GM21381 (cell line): ENCODE measurements at regions not wholly inside any gene's neighbourhood (a gene's known extent, or its start where the extent isn't known, plus 50 kb on each side); places are given as distances from the start of the nearest gene placed in this dataset.
"Not testable (repeated sequence)": the region's sequence is repeated elsewhere in the genome, so short reads cannot be mapped to it uniquely, and the experiment has no call there.

Source experiments
- ATAC-seq: cut with Tn5 transposase; IDR thresholded peaks from one replicate; pipeline ENCODE4 v1.9.1; 2021; ENCODE audit warnings: mild to moderate bottlenecking, moderate library complexity; ENCODE audit not compliant: unreplicated experiment

DNA sequence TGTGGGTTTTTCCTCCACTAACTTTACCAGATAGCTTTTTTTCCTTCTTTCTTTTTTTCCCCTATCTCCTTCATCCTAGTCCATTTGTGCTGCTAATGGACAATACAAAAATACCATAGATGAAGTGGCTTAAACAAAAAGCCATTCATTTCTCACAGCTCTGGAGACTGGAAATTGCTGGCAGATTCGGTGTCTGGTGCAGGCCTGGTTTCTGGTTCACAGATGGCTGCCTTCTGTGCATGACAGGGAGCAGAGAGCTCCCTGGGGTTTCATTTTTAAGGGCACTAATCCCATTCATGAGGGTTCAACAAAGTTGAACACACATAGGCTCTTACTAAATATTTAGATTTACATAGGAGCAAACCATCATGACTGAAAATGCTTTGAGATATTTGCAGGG is 467.4 kb downstream of the TYW1 start:
- no peak for ATAC-seq

DNA sequence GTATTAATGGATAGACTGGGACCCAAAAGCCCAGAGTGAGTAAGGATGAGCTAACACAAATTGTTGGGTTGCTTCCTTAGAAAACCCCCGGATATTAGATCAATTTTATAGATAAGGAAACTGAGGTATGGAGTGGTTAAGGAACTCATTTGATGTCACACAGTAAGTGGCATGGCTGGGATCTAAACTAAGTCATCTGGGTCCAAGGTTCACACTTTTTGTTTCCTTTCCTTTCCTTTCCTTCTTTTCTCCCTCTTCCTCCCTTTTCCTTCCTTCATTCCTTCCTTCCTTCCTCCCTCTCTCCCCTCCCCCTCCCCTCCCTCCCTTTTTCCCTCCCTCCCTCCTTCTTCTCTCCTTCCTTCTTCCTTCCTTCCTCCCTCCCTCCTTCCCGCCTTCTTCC is 469.5 kb downstream of the TYW1 start:
- ATAC-seq = no peak

- no peak for ATAC-seq
Observed at GRCh38 chr7:67470256-67470751, 473.7 kb downstream of the TYW1 start.

- no peak for ATAC-seq
Observed at GRCh38 chr7:67475293-67475692, 478.7 kb downstream of the TYW1 start.

- ATAC-seq = no peak
Observed at GRCh38 chr7:67478066-67478465, 481.4 kb downstream of the TYW1 start.

DNA sequence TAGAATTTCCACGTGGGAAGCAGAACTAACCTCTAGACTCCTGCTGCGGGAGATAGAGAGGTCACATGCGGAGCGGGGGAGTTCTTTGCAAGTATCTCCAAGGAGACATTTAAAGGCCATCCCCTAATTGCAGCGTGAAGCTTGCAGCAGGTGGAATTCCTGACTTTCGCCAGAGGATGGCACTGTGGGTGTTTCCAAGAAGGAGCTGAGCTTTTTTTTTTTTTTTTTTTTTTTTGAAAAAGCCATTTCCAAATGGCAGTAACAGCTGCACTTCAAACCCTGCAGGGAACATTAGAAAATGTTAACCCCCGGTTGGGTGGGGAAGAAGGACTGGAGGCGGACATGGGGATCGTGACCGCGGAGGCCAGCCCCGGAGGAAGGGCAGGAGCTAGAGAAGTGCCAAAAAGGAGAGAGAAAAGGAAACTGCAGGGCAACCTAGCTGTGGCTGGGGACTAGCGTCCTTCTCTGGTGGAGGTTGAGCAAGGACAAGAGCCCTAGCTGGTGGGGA is 487.7 kb downstream of the TYW1 start:
- no peak for ATAC-seq

DNA sequence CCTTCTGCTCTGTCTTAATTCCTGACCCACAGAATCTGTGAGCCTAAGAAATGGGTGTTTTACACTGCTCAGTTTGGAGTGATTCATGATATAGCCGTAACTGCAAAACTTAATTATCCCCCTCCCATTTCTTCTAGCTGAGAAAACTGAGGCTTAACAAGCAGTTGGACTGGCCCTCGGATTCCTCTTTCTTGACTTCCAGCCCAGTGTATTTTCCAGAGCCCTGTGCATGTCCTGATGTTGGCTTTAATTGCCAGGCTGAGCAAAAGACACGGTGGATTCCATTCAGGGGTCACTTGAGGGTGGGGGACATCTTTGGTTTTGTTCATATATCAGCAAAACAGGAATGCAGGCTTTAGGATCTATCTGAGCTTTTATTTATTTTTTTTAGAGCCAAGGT is 489.8 kb downstream of the TYW1 start:
- ATAC-seq = no peak

GRCh38 chr7:67487316-67487715 is 490.7 kb downstream of the TYW1 start:
- no peak for ATAC-seq

DNA sequence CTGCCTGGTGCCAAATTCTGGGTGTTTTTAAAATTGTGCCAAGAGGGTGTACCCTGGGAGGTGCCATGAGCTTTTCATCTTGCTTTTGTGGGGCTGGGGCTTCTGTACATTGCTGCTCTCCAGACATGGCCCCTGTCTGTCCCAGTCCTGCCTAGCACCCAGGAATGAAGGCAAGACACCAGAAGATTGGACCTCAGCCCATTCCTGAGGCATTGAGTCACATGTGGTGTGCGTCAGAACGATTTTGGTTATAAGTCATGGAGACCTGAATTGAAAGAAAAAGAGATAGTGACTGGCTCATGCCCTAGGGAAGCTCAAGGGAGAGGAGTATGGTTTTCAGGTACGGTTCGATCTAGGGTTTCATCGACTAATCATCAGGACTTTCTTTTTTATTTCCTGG is 493.2 kb downstream of the TYW1 start:
- no peak for ATAC-seq

- ATAC-seq = no peak
Observed at GRCh38 chr7:67493366-67493765, 496.7 kb downstream of the TYW1 start.

- ATAC-seq = no peak
Observed at GRCh38 chr7:67496589-67496988, 500.0 kb downstream of the TYW1 start.

DNA sequence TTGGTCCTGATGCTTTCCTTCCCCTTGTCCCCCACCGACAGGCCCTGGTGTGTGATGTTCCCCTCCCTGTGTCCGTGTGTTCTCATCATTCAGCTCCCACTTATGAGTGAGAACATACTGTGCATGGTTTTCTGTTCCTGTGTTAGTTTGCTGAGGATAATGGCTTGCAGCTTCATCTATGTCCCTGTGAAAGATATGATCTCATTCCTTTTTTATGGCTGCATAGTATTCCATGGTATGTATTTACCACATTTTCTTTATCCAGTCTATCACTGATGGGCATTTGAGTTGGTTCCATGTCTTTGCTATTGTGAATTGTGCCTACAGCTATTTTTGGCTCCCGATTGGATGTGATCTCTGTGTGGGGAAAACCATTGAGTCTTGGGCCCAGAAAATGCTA is 501.3 kb downstream of the TYW1 start:
- not testable (repeated sequence) for ATAC-seq

GRCh38 chr7:67502929-67503328 is 506.3 kb downstream of the TYW1 start:
- no peak for ATAC-seq

GRCh38 chr7:67505449-67505848 is 508.8 kb downstream of the TYW1 start:
- no peak for ATAC-seq

DNA sequence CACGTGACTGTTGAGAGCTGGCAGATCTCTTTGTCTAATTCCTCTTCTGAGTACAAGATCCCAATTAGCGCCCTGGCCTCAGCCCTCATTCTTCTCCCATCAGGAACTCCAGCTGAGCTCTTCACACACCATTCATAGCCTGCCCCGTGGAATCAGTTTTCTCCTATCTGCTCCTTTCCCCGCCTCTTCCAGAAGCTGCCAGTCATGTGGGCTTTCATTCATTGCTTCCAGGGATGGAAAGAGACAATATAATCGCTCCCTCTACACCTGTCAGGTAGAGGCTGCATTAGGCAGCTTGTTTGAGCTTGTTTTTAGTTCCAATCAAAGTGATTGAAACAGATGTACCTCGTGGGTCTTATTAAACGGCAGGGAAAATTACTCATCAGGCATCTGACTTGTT is 515.8 kb downstream of the TYW1 start:
- no peak for ATAC-seq

DNA sequence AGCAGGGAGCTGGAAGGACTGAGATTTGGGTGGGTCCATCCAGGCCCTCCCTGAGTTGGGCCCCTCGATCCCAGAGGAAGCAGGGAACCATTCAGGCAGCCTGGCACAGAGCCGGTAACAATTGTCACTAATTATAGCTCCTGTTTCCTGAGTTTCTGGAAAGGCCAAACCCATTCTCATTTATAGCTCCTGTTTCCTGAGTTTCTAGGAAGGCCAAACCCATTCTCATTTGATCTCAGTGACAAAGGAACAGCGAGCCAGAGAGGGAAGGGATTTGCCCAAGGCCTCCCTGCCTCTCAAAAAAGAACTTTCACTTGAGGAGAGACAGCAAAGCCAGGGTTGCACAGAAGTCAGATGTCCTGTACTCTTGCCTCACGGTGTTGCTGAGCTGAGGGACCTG is 521.9 kb downstream of the TYW1 start:
- ATAC-seq = no peak

DNA sequence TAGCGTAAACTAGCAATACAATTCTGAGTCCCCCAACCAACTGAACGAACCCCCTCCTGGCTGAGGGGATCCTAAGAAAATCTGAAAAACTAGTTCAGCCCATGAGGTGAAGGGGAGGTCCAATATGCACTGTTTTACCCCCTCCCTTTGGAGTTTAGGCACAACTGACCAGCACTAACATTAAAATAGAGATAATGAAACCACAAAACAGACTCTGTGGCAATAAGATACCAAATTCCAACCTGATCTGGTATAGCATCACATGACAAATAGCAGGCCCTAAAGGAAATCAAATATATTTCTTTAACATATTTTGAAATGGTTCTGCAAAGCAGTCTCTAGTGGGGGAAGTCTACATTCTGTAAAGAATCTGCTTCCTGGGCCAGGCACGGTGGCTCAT is 522.5 kb downstream of the TYW1 start:
- ATAC-seq = no peak

DNA sequence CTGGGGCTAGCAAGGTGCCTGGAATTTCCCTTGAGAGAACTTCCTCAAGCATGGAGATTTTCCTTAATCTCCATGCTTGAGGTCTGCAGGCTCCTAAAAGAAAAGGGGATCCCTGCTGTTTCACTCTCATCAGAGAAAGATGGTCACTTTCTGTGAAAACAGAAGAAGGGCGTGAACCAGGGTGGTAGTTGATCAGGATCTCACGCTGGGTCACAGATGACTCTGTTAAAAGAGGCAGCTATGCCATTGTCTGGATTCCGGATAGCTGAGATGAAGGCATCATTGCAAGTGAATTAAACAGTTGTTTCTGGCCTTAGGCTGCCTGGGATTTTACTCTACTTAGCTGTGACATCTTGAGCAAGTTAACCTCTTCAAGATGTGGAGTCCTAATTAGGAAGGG is 525.9 kb downstream of the TYW1 start:
- no peak for ATAC-seq

GRCh38 chr7:67523713-67524112 is 527.1 kb downstream of the TYW1 start:
- ATAC-seq = no peak

DNA sequence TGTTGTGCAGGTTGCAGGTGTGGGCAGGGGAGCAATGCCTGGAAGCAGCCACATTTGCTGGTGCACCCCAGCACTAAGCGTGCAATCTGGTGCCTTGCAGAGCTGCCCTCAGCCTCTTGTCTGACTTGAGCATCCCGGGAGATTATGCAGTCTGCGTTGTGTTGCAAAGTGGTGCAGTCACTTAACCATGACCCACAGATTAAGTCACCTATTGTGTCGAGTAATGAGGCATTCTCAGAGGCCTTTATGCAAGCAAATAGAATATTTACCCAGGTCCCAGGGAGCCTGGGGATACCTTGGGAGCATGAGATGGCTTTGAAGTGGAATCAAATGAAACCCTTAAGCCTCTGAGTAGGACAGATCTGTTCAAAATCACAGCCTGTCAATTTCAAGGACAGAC is 529.0 kb downstream of the TYW1 start:
- no peak for ATAC-seq

GRCh38 chr7:67535241-67535989 is 538.8 kb downstream of the TYW1 start:
- ATAC-seq = no peak

DNA sequence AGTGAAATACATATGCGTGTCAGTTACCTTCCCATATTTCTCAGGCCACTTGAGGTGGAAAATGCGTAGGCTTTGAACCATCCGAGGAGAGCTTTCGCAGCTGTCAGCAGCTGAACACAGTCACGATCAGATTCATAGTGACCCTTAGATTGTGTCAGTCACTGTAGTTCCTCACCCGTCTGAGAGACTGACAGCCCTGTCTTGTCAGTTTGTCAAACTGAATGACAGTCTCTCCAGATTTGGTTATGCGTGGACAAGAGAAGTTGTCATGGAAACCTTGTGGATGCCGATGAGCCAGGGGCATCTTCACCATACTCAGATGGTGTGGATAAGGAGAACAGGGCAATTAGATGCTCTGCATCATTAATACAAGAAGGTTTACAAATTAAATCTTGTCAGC is 546.3 kb downstream of the TYW1 start:
- ATAC-seq = no peak
